IMR-90 (cell line): ENCODE measurements at regions not wholly inside any gene's neighbourhood (a gene's known extent, or its start where the extent isn't known, plus 50 kb on each side); places are given as distances from the start of the nearest gene placed in this dataset.

Source experiments
- ATAC-seq: fragments of 200-7000 bp; cut with Tn5 transposase; 2 replicates; pipeline ENCODE4 v1.9.1; 2020; ENCODE audit warnings: low read depth, mild to moderate bottlenecking, moderate library complexity
- BruUV-seq: library from RNA; stranded (reverse); fragments of 400-500 nt; replicated peaks from 2 replicates; lab custom pipeline; 2021; lab: Mats Ljungman, UMichigan
- CTCF ChIA-PET: fragments of 300-600 bp; formaldehyde crosslinking; extraction: SDS; loops from one replicate; lab custom pipeline; 2021; ENCODE audit warnings: antibody characterized with exemption; lab: Yijun Ruan, JAX
- POLR2A ChIA-PET: fragments of 300-600 bp; sonication (Branson Sonifier 250); formaldehyde crosslinking; loops from one replicate; lab custom pipeline; 2022; ENCODE audit warnings: antibody characterized with exemption; ENCODE audit not compliant: unreplicated experiment; lab: Charles Lee
- DNase-seq: peaks from one replicate; pipeline ENCODE4 v3.0.0; 2013
- H2AFZ ChIP-seq: replicated peaks from 2 replicates; pipeline ENCODE3; 2013; ENCODE audit warnings: low read length, mild to moderate bottlenecking; ENCODE audit not compliant: poor library complexity
- H2AK5ac ChIP-seq: 2 replicates; pipeline ENCODE4 v1.6.1; 2013; ENCODE audit warnings: low read depth, low read length, inconsistent platforms
- H2AK9ac ChIP-seq: replicated peaks from 2 replicates; pipeline ENCODE3; 2013; ENCODE audit warnings: mild to moderate bottlenecking, low read depth, low read length, moderate library complexity; ENCODE audit not compliant: poor library complexity
- H2BK120ac ChIP-seq: 2 replicates; pipeline ENCODE4 v1.6.1; 2013; ENCODE audit warnings: low read depth, low read length, inconsistent platforms
- H2BK15ac ChIP-seq: 3 replicates; pipeline ENCODE4 v1.6.1; 2013; ENCODE audit warnings: low read depth, low read length, inconsistent platforms
- H2BK20ac ChIP-seq: 2 replicates; pipeline ENCODE4 v1.6.1; 2013; ENCODE audit warnings: low read depth, mild to moderate bottlenecking, inconsistent platforms, low read length, moderate library complexity
- H2BK5ac ChIP-seq: 2 replicates; pipeline ENCODE4 v1.6.1; 2013; ENCODE audit warnings: mild to moderate bottlenecking, low read depth, low read length, inconsistent platforms; ENCODE audit not compliant: poor library complexity, severe bottlenecking
- H3K14ac ChIP-seq: replicated peaks from 2 replicates; pipeline ENCODE4 v1.6.1; 2013; ENCODE audit warnings: low read depth, low read length, inconsistent platforms
- H3K18ac ChIP-seq: 2 replicates; pipeline ENCODE4 v1.6.1; 2013; ENCODE audit warnings: low read depth, low read length, control low read depth
- H3K23ac ChIP-seq: 2 replicates; pipeline ENCODE4 v1.6.1; 2013; ENCODE audit warnings: low read depth, low read length, inconsistent platforms
- H3K27ac ChIP-seq: 2 replicates; pipeline ENCODE4 v1.5.1; 2013; ENCODE audit warnings: mild to moderate bottlenecking, control low read depth, low read length; ENCODE audit not compliant: insufficient read depth
- H3K27me3 ChIP-seq: 2 replicates; pipeline ENCODE4 v1.6.1; 2013; ENCODE audit warnings: low read length; ENCODE audit not compliant: control insufficient read depth, insufficient read depth
- H3K36me3 ChIP-seq: 2 replicates; pipeline ENCODE4 v1.6.1; 2013; ENCODE audit warnings: low read length, mixed read lengths; ENCODE audit not compliant: control insufficient read depth, insufficient read depth
- H3K4ac ChIP-seq: 2 replicates; pipeline ENCODE4 v1.6.1; 2013; ENCODE audit warnings: low read depth, low read length, inconsistent platforms
- H3K4me1 ChIP-seq: 2 replicates; pipeline ENCODE4 v1.6.1; 2013; ENCODE audit warnings: low read length, mixed read lengths; ENCODE audit not compliant: control insufficient read depth, insufficient read depth
- H3K4me2 ChIP-seq: 2 replicates; pipeline ENCODE4 v1.6.1; 2013; ENCODE audit warnings: low read depth, mild to moderate bottlenecking, control low read depth, low read length, moderate library complexity
- H3K4me3 ChIP-seq: 2 replicates; pipeline ENCODE4 v1.5.1; 2013; ENCODE audit warnings: low read depth, mild to moderate bottlenecking, control low read depth, low read length, moderate library complexity; ENCODE audit not compliant: insufficient read depth
- H3K56ac ChIP-seq: 2 replicates; pipeline ENCODE4 v1.6.1; 2013; ENCODE audit warnings: low read length, inconsistent platforms; ENCODE audit not compliant: insufficient read depth; ENCODE audit errors: extremely low read depth
- H3K79me1 ChIP-seq, 2 experiments: 2 replicates each; pipeline ENCODE4 v1.6.1; 2013; ENCODE audit warnings: low read length in 2 of 2, inconsistent platforms in 1 of 2, low read depth in 1 of 2
- H3K9ac ChIP-seq: 2 replicates; pipeline ENCODE4 v1.6.1; 2013; ENCODE audit warnings: low read depth, low read length, control low read depth
- H3K9me1 ChIP-seq: 2 replicates; pipeline ENCODE4 v1.6.1; 2013; ENCODE audit warnings: low read length, inconsistent platforms; ENCODE audit not compliant: insufficient read depth
- H3K9me3 ChIP-seq: 2 replicates; pipeline ENCODE4 v1.6.1; 2013; ENCODE audit warnings: low read length; ENCODE audit not compliant: control insufficient read depth, insufficient read depth
- H4K20me1 ChIP-seq: 2 replicates; pipeline ENCODE4 v1.6.1; 2013; ENCODE audit warnings: low read length, inconsistent platforms; ENCODE audit not compliant: insufficient read depth
- H4K5ac ChIP-seq: 2 replicates; pipeline ENCODE4 v1.6.1; 2013; ENCODE audit warnings: mild to moderate bottlenecking, low read depth, low read length, control low read depth
- H4K8ac ChIP-seq, 2 experiments: 2 replicates each; pipeline ENCODE4 v1.6.1; 2013; ENCODE audit warnings: low read depth in 2 of 2, low read length in 2 of 2, control low read depth in 1 of 2, inconsistent platforms in 1 of 2
- H4K91ac ChIP-seq: 2 replicates; pipeline ENCODE4 v1.6.1; 2013; ENCODE audit warnings: low read depth, low read length, inconsistent platforms; ENCODE audit not compliant: insufficient read depth
- FOS ChIP-seq: fragments of 150-350 bp; IDR thresholded peaks from 2 replicates; pipeline ENCODE4 v1.6.1; 2016; ENCODE audit warnings: low read depth, low read length
- MAZ ChIP-seq: IDR thresholded peaks from 2 replicates; pipeline ENCODE4 v1.6.1; 2012; ENCODE audit warnings: low read depth, mild to moderate bottlenecking, low read length, improper control_type of control experiment, moderate library complexity, borderline replicate concordance
- POLR2A ChIP-seq: IDR thresholded peaks from 2 replicates; pipeline ENCODE4 v1.6.1; 2012; ENCODE audit warnings: mild to moderate bottlenecking, low read depth, low read length
- RAD21 ChIP-seq: IDR thresholded peaks from 2 replicates; pipeline ENCODE4 v1.6.1; 2012; ENCODE audit warnings: low read length, improper control_type of control experiment
- dilution Hi-C: fragments of 300-500 bp; cut with HindIII; formaldehyde crosslinking; loops from one replicate; pipeline ENCODE4 v1.14.3; 2018; ENCODE audit warnings: low sequenced_read_pairs; ENCODE audit not compliant: unreplicated experiment
- in situ Hi-C: fragments of 300-500 bp; cut with MboI; formaldehyde crosslinking; loops from 3 replicates; pipeline ENCODE4 v1.14.3; 2019; ENCODE audit warnings: low sequenced_read_pairs, inconsistent platforms, mixed read lengths
- intact Hi-C: fragments of 100-400 bp; cut with micrococcal nuclease; formaldehyde crosslinking; loops from 2 replicates; pipeline ENCODE4 v1.10.0; 2022
- TF ChIP-seq, protein P1 (sequence below): fragments of 150-350 bp; IDR thresholded peaks from 2 replicates; pipeline ENCODE4 v1.6.1; 2016; ENCODE audit warnings: low read depth, mild to moderate bottlenecking, low read length, moderate library complexity, borderline replicate concordance

DNA sequence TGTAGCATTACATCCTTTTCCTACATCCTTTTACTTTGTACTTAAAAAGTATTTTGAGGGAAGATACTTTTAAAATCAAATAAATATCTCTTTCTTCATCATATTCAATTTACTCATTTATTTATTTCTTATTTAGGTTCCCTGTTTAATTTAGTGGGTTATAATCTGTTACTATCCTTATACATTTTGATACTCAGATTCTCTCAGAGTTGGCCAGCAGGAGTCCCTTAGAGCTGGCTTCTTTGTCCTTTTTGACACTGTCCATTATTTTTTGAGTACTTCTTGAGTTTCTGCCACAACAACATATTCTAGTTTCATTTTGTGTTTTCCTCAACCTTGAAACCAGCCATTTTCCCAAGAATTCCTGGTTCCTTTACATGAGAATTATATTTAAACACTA lies 111.6 kb upstream of the DCBLD2 start:
- H3K4me1 ChIP-seq = no peaks in the 10 kb centered on the region
- H2BK20ac ChIP-seq = no peak overlapping the region
- no peak overlapping the region for H3K18ac ChIP-seq
- ChIA-PET POLR2A (no interaction called here), CTCF (interaction anchor here (1.2 kb wide), 1 partner anchor 13 kb away, joined by 4 read pairs; no protein-coding TSS in a partner anchor)
- H2BK15ac ChIP-seq = no peak overlapping the region
- H2AFZ ChIP-seq = no peak overlapping the region
- no peak overlapping the region for H2BK120ac ChIP-seq
- BruUV-seq = no TSS peak
- DNase-seq = no peak
- ATAC-seq = no peak
- H3K9me3 ChIP-seq = no peaks in the 10 kb centered on the region
- H4K5ac ChIP-seq = no peak overlapping the region
- no peak overlapping the region for H3K4me2 ChIP-seq
- no peak overlapping the region for H3K23ac ChIP-seq
- no peak for TF ChIP-seq RAD21
- TF ChIP-seq, protein P1, sequence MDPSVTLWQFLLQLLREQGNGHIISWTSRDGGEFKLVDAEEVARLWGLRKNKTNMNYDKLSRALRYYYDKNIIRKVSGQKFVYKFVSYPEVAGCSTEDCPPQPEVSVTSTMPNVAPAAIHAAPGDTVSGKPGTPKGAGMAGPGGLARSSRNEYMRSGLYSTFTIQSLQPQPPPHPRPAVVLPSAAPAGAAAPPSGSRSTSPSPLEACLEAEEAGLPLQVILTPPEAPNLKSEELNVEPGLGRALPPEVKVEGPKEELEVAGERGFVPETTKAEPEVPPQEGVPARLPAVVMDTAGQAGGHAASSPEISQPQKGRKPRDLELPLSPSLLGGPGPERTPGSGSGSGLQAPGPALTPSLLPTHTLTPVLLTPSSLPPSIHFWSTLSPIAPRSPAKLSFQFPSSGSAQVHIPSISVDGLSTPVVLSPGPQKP = no peak
- TF ChIP-seq FOS = no peak
- no peak for TF ChIP-seq POLR2A
- no peak for TF ChIP-seq MAZ
- H2AK9ac ChIP-seq = no peak overlapping the region
- intact Hi-C loops (no loop called here), dilution Hi-C loops (loop anchor here (25.0 kb wide), 1 partner anchor 749 kb away; no protein-coding TSS in a partner anchor), in situ Hi-C loops (no loop called here)
- H3K14ac ChIP-seq = no peak overlapping the region
- no peak overlapping the region for H2AK5ac ChIP-seq
- H3K56ac ChIP-seq = no peak overlapping the region
- no peaks in the 10 kb centered on the region for H3K36me3 ChIP-seq
- H2BK5ac ChIP-seq = no peak overlapping the region
- H3K9me1 ChIP-seq = no peaks in the 10 kb centered on the region; the same call in 1 of the 2 replicates
- no peak overlapping the region for H3K4me3 ChIP-seq
- no peaks in the 10 kb centered on the region for H3K79me1 ChIP-seq
- H3K9ac ChIP-seq = no peak overlapping the region
- H3K4ac ChIP-seq = no peak overlapping the region
- no peak overlapping the region for H4K91ac ChIP-seq
- H3K27me3 ChIP-seq = no peaks in the 10 kb centered on the region
- H4K20me1 ChIP-seq = no peaks in the 10 kb centered on the region
- no peak overlapping the region for H4K8ac ChIP-seq
- no peak overlapping the region for H3K27ac ChIP-seq
